ENCODE measurements at regions not wholly inside any gene's neighbourhood (a gene's known extent, or its start where the extent isn't known, plus 50 kb on each side); places are given as distances from the start of the nearest gene placed in this dataset.

DNA sequence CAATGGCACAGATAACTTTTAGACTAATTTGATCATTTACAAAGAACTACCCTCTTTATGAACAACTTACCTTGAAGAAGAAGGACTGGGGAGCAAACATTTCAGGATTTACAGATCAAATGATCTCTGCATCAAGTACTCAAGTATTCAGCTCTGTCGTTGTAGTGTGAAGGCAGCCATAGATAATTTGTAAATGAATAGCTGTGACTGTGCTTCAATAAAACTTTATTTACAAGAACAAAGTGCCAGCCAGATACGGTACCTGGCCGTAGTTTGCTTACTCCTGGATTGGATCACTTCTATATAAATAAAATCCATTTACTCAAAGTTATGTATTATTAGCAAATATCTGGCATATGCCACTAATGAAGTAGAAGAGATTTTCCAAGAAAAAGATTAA lies 388.2 kb upstream of the SEMA3A start:
- TF ChIP-seq, protein P1, sequence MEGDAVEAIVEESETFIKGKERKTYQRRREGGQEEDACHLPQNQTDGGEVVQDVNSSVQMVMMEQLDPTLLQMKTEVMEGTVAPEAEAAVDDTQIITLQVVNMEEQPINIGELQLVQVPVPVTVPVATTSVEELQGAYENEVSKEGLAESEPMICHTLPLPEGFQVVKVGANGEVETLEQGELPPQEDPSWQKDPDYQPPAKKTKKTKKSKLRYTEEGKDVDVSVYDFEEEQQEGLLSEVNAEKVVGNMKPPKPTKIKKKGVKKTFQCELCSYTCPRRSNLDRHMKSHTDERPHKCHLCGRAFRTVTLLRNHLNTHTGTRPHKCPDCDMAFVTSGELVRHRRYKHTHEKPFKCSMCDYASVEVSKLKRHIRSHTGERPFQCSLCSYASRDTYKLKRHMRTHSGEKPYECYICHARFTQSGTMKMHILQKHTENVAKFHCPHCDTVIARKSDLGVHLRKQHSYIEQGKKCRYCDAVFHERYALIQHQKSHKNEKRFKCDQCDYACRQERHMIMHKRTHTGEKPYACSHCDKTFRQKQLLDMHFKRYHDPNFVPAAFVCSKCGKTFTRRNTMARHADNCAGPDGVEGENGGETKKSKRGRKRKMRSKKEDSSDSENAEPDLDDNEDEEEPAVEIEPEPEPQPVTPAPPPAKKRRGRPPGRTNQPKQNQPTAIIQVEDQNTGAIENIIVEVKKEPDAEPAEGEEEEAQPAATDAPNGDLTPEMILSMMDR (conservative IDR thresholded peaks at IDR 0.05; ENCODE audit: low read length) = no peak
- no peak for TF ChIP-seq EZH2phosphoT487 (IDR thresholded peaks at IDR 0.05; ENCODE audit: borderline replicate concordance, low read depth, low read length)
